ENCODE measurements at regions not wholly inside any gene's neighbourhood (a gene's known extent, or its start where the extent isn't known, plus 50 kb on each side); places are given as distances from the start of the nearest gene placed in this dataset.

- H3K4me3 ChIP-seq (ENCODE audit: low read length): no peak overlapping the region
- no peak for DNase-seq (ENCODE audit: low read depth)
- TF ChIP-seq CTCF (IDR thresholded peaks at IDR 0.05; ENCODE audit: insufficient read depth, low read depth, low read length, missing control alignments): no peak
These were observed 142.5 kb downstream of the CHIC2 start for GRCh38 chr4:53921856-53922255.

GRCh38 chr4:53920883-53921282, 143.5 kb downstream of the CHIC2 start:
- TF ChIP-seq CTCF (IDR thresholded peaks at IDR 0.05; ENCODE audit: insufficient read depth, low read depth, low read length, missing control alignments): no peak
- no peak for DNase-seq (ENCODE audit: low read depth)
- no peak overlapping the region for H3K4me3 ChIP-seq (ENCODE audit: low read length)

GRCh38 chr4:53920116-53920515, 144.3 kb downstream of the CHIC2 start:
- peak; percentile 87 for DNase-seq (ENCODE audit: low read depth)
- H3K4me3 ChIP-seq (ENCODE audit: low read length): no peak overlapping the region

GRCh38 chr4:53919535-53919934, 144.9 kb downstream of the CHIC2 start:
- TF ChIP-seq CTCF (IDR thresholded peaks at IDR 0.05; ENCODE audit: insufficient read depth, low read depth, low read length, missing control alignments): no peak
- DNase-seq (ENCODE audit: low read depth): no peak
- H3K4me3 ChIP-seq (ENCODE audit: low read length): no peak overlapping the region

More at GRCh38 chr4:53920116-53920515, 144.3 kb downstream of the CHIC2 start:
- TF ChIP-seq CTCF (IDR thresholded peaks at IDR 0.05; ENCODE audit: insufficient read depth, low read depth, low read length, missing control alignments): no peak

GRCh38 chr4:53917729-53918128, 146.7 kb downstream of the CHIC2 start:
- H3K4me3 ChIP-seq (ENCODE audit: low read length): no peak overlapping the region
- peak; percentile 98 for DNase-seq (ENCODE audit: low read depth)
- no peak for TF ChIP-seq CTCF (IDR thresholded peaks at IDR 0.05; ENCODE audit: insufficient read depth, low read depth, low read length, missing control alignments)

GRCh38 chr4:53916431-53916889, 147.9 kb downstream of the CHIC2 start:
- no peak for TF ChIP-seq CTCF (IDR thresholded peaks at IDR 0.05; ENCODE audit: insufficient read depth, low read depth, low read length, missing control alignments)
- DNase-seq (ENCODE audit: low read depth): peak; percentile 94
- no peak overlapping the region for H3K4me3 ChIP-seq (ENCODE audit: low read length)

GRCh38 chr4:53914313-53915016, 149.9 kb downstream of the CHIC2 start:
- H3K4me3 ChIP-seq (ENCODE audit: low read length): no peak overlapping the region
- peak; percentile 99 for DNase-seq (ENCODE audit: low read depth)
- no peak for TF ChIP-seq CTCF (IDR thresholded peaks at IDR 0.05; ENCODE audit: insufficient read depth, low read depth, low read length, missing control alignments)
